GF-D8 (cell line): ENCODE measurements at regions not wholly inside any gene's neighbourhood (a gene's known extent, or its start where the extent isn't known, plus 50 kb on each side); places are given as distances from the start of the nearest gene placed in this dataset.
"Not testable (repeated sequence)": the region's sequence is repeated elsewhere in the genome, so short reads cannot be mapped to it uniquely, and the experiment has no call there.

ENCODE experiments used
- DNase-seq: peaks from one replicate; lab custom pipeline; 2025; lab: John Stamatoyannopoulos, UW

- no peak for DNase-seq
Measured at GRCh38 chr2:4695281-4695861, 992.0 kb downstream of the DCDC2C start.

GRCh38 chr2:4715065-4715464 is 977.1 kb upstream of the SOX11 start:
- DNase-seq, result no peak

GRCh38 chr2:4718777-4719176 is 973.4 kb upstream of the SOX11 start:
- no peak for DNase-seq

GRCh38 chr2:4725618-4726017 is 966.6 kb upstream of the SOX11 start:
- DNase-seq, result no peak

- no peak for DNase-seq
Measured at GRCh38 chr2:4732560-4732959, 959.6 kb upstream of the SOX11 start.

GRCh38 chr2:4745056-4745991 is 946.9 kb upstream of the SOX11 start:
- DNase-seq, result no peak

- DNase-seq, result no peak
Measured at GRCh38 chr2:4753721-4754120, 938.5 kb upstream of the SOX11 start.

GRCh38 chr2:4762951-4763376 is 929.2 kb upstream of the SOX11 start:
- no peak for DNase-seq

GRCh38 chr2:4765787-4766530 is 926.2 kb upstream of the SOX11 start:
- no peak for DNase-seq

GRCh38 chr2:4775668-4776067 is 916.5 kb upstream of the SOX11 start:
- DNase-seq, result no peak

GRCh38 chr2:4780679-4781078 is 911.5 kb upstream of the SOX11 start:
- DNase-seq, result no peak

- DNase-seq, result no peak
Measured at GRCh38 chr2:4782647-4783046, 909.5 kb upstream of the SOX11 start.

GRCh38 chr2:4791488-4791887 is 900.7 kb upstream of the SOX11 start:
- no peak for DNase-seq

GRCh38 chr2:4792126-4792525 is 900.1 kb upstream of the SOX11 start:
- no peak for DNase-seq

GRCh38 chr2:4803396-4803795 is 888.8 kb upstream of the SOX11 start:
- DNase-seq, result no peak

GRCh38 chr2:4814137-4814536 is 878.0 kb upstream of the SOX11 start:
- not testable (repeated sequence) for DNase-seq

GRCh38 chr2:4827836-4828235 is 864.3 kb upstream of the SOX11 start:
- no peak for DNase-seq

- DNase-seq, result no peak
Measured at GRCh38 chr2:4828682-4829374, 863.4 kb upstream of the SOX11 start.

GRCh38 chr2:4831751-4832150 is 860.4 kb upstream of the SOX11 start:
- DNase-seq, result no peak

- DNase-seq, result no peak
Measured at GRCh38 chr2:4832642-4833041, 859.5 kb upstream of the SOX11 start.

GRCh38 chr2:4838626-4839025 is 853.6 kb upstream of the SOX11 start:
- DNase-seq, result no peak

- DNase-seq, result no peak
Measured at GRCh38 chr2:4840791-4841190, 851.4 kb upstream of the SOX11 start.
